ENCODE measurements at regions not wholly inside any gene's neighbourhood (a gene's known extent, or its start where the extent isn't known, plus 50 kb on each side); places are given as distances from the start of the nearest gene placed in this dataset.
"Not testable (repeated sequence)": the region's sequence is repeated elsewhere in the genome, so short reads cannot be mapped to it uniquely, and the experiment has no call there.

- no peak overlapping the region for H3K4me3 ChIP-seq (ENCODE audit: low read depth, low read length)
- no peak for TF ChIP-seq CTCF (IDR thresholded peaks at IDR 0.05; ENCODE audit: control insufficient read depth, extremely low read depth, insufficient read depth)
- no peak for DNase-seq (ENCODE audit: low read depth)
These were observed 97.6 kb upstream of the HS6ST1 start for GRCh38 chr2:128416109-128416785.

- H3K4me3 ChIP-seq (ENCODE audit: low read depth, low read length), result no peak overlapping the region
- DNase-seq (ENCODE audit: low read depth), result no peak
- TF ChIP-seq CTCF (IDR thresholded peaks at IDR 0.05; ENCODE audit: control insufficient read depth, extremely low read depth, insufficient read depth), result no peak
These were observed 98.1 kb upstream of the HS6ST1 start for GRCh38 chr2:128416806-128417205.

GRCh38 chr2:128417264-128417663, 98.6 kb upstream of the HS6ST1 start:
- DNase-seq (ENCODE audit: low read depth); H3K4me3 ChIP-seq (ENCODE audit: low read depth, low read length): not testable (repeated sequence)

GRCh38 chr2:128420131-128420530, 101.5 kb upstream of the HS6ST1 start:
- DNase-seq (ENCODE audit: low read depth), result no peak
- TF ChIP-seq CTCF (IDR thresholded peaks at IDR 0.05; ENCODE audit: control insufficient read depth, extremely low read depth, insufficient read depth), result no peak
- no peak overlapping the region for H3K4me3 ChIP-seq (ENCODE audit: low read depth, low read length)

GRCh38 chr2:128420776-128421175, 102.1 kb upstream of the HS6ST1 start:
- H3K4me3 ChIP-seq (ENCODE audit: low read depth, low read length), result no peak overlapping the region
- TF ChIP-seq CTCF (IDR thresholded peaks at IDR 0.05; ENCODE audit: control insufficient read depth, extremely low read depth, insufficient read depth), result no peak
- DNase-seq (ENCODE audit: low read depth), result no peak

GRCh38 chr2:128421286-128421685, 102.6 kb upstream of the HS6ST1 start:
- no peak for DNase-seq (ENCODE audit: low read depth)

GRCh38 chr2:128421861-128422311, 103.2 kb upstream of the HS6ST1 start:
- DNase-seq (ENCODE audit: low read depth), result no peak
- H3K4me3 ChIP-seq (ENCODE audit: low read depth, low read length), result no peak overlapping the region
- TF ChIP-seq CTCF (IDR thresholded peaks at IDR 0.05; ENCODE audit: control insufficient read depth, extremely low read depth, insufficient read depth), result no peak

More at GRCh38 chr2:128421286-128421685, 102.6 kb upstream of the HS6ST1 start:
- H3K4me3 ChIP-seq (ENCODE audit: low read depth, low read length), result no peak overlapping the region
- TF ChIP-seq CTCF (IDR thresholded peaks at IDR 0.05; ENCODE audit: control insufficient read depth, extremely low read depth, insufficient read depth), result no peak

All from LNCaP clone FGC (cell line).